ENCODE measurements at regions not wholly inside any gene's neighbourhood (a gene's known extent, or its start where the extent isn't known, plus 50 kb on each side); places are given as distances from the start of the nearest gene placed in this dataset.
"Not testable (repeated sequence)": the region's sequence is repeated elsewhere in the genome, so short reads cannot be mapped to it uniquely, and the experiment has no call there.

- Histone ChIP-seq H3K9me3 (ENCODE audit: control insufficient read depth, low read length) (no peaks in the 10 kb centered on the region), H3K4me3 (ENCODE audit: insufficient read depth, low read depth, low read length, poor library complexity, severe bottlenecking) (no peak overlapping the region), H3K27ac (ENCODE audit: insufficient read depth, low read length, poor library complexity, severe bottlenecking) (no peak overlapping the region), H3K27me3 (replicated peaks; ENCODE audit: control insufficient read depth, insufficient read depth, low read length, poor library complexity, severe bottlenecking) (no peaks in the 10 kb centered on the region), H3K4me1 (ENCODE audit: control insufficient read depth, insufficient read depth, low read length, poor library complexity, severe bottlenecking) (peaks cover 13% of the 10 kb centered on the region), H3K36me3 (ENCODE audit: control insufficient read depth, insufficient read depth, low read length) (no peaks in the 10 kb centered on the region)
- no peak for DNase-seq
Observed at GRCh38 chr1:193451606-193452005, 265.2 kb upstream of the B3GALT2 start.

- Histone ChIP-seq H3K27ac (ENCODE audit: insufficient read depth, low read length, poor library complexity, severe bottlenecking) (no peak overlapping the region), H3K27me3 (replicated peaks; ENCODE audit: control insufficient read depth, insufficient read depth, low read length, poor library complexity, severe bottlenecking) (no peaks in the 10 kb centered on the region), H3K9me3 (ENCODE audit: control insufficient read depth, low read length) (no peaks in the 10 kb centered on the region), H3K4me1 (ENCODE audit: control insufficient read depth, insufficient read depth, low read length, poor library complexity, severe bottlenecking) (peaks cover 13% of the 10 kb centered on the region), H3K4me3 (ENCODE audit: insufficient read depth, low read depth, low read length, poor library complexity, severe bottlenecking) (no peak overlapping the region), H3K36me3 (ENCODE audit: control insufficient read depth, insufficient read depth, low read length) (no peaks in the 10 kb centered on the region)
- no peak for DNase-seq
Observed at GRCh38 chr1:193451001-193451400, 264.6 kb upstream of the B3GALT2 start.

GRCh38 chr1:193448682-193449461, 262.5 kb upstream of the B3GALT2 start:
- Histone ChIP-seq H3K4me1 (ENCODE audit: control insufficient read depth, insufficient read depth, low read length, poor library complexity, severe bottlenecking) (peaks cover 13% of the 10 kb centered on the region), H3K27me3 (replicated peaks; ENCODE audit: control insufficient read depth, insufficient read depth, low read length, poor library complexity, severe bottlenecking) (no peaks in the 10 kb centered on the region), H3K36me3 (ENCODE audit: control insufficient read depth, insufficient read depth, low read length) (no peaks in the 10 kb centered on the region), H3K9me3 (ENCODE audit: control insufficient read depth, low read length) (no peaks in the 10 kb centered on the region), H3K4me3 (ENCODE audit: insufficient read depth, low read depth, low read length, poor library complexity, severe bottlenecking) (no peak overlapping the region), H3K27ac (ENCODE audit: insufficient read depth, low read length, poor library complexity, severe bottlenecking) (peak overlapping the region; percentile 46)
- peak in 2 of 3 donors; percentile 11 to 12 for DNase-seq

GRCh38 chr1:193443886-193444285, 257.5 kb upstream of the B3GALT2 start:
- H3K9me3 ChIP-seq (ENCODE audit: control insufficient read depth, low read length), result no peaks in the 10 kb centered on the region
- no peak overlapping the region for H3K4me3 ChIP-seq (ENCODE audit: insufficient read depth, low read depth, low read length, poor library complexity, severe bottlenecking)
- H3K4me1 ChIP-seq (ENCODE audit: control insufficient read depth, insufficient read depth, low read length, poor library complexity, severe bottlenecking), result peaks cover 8% of the 10 kb centered on the region
- no peaks in the 10 kb centered on the region for H3K27me3 ChIP-seq (replicated peaks; ENCODE audit: control insufficient read depth, insufficient read depth, low read length, poor library complexity, severe bottlenecking)
- H3K36me3 ChIP-seq (ENCODE audit: control insufficient read depth, insufficient read depth, low read length), result no peaks in the 10 kb centered on the region
- DNase-seq, result no peak
- no peak overlapping the region for H3K27ac ChIP-seq (ENCODE audit: insufficient read depth, low read length, poor library complexity, severe bottlenecking)

GRCh38 chr1:193438771-193439170, 252.4 kb upstream of the B3GALT2 start:
- Histone ChIP-seq H3K36me3 (ENCODE audit: control insufficient read depth, insufficient read depth, low read length) (no peaks in the 10 kb centered on the region), H3K27me3 (replicated peaks; ENCODE audit: control insufficient read depth, insufficient read depth, low read length, poor library complexity, severe bottlenecking) (no peaks in the 10 kb centered on the region), H3K4me3 (ENCODE audit: insufficient read depth, low read depth, low read length, poor library complexity, severe bottlenecking) (no peak overlapping the region), H3K4me1 (ENCODE audit: control insufficient read depth, insufficient read depth, low read length, poor library complexity, severe bottlenecking) (peaks cover 9% of the 10 kb centered on the region), H3K9me3 (ENCODE audit: control insufficient read depth, low read length) (peaks cover 3% of the 10 kb centered on the region), H3K27ac (ENCODE audit: insufficient read depth, low read length, poor library complexity, severe bottlenecking) (no peak overlapping the region)
- no peak for DNase-seq

- Histone ChIP-seq H3K9me3 (ENCODE audit: control insufficient read depth, low read length) (peaks cover 7% of the 10 kb centered on the region), H3K4me1 (ENCODE audit: control insufficient read depth, insufficient read depth, low read length, poor library complexity, severe bottlenecking) (peaks cover 9% of the 10 kb centered on the region), H3K27ac (ENCODE audit: insufficient read depth, low read length, poor library complexity, severe bottlenecking) (no peak overlapping the region)
Observed at GRCh38 chr1:193438312-193438711, 251.9 kb upstream of the B3GALT2 start.

GRCh38 chr1:193437785-193438184, 251.4 kb upstream of the B3GALT2 start:
- H3K4me3 ChIP-seq (ENCODE audit: insufficient read depth, low read depth, low read length, poor library complexity, severe bottlenecking), result no peak overlapping the region
- DNase-seq, result no peak
- peaks cover 7% of the 10 kb centered on the region for H3K9me3 ChIP-seq (ENCODE audit: control insufficient read depth, low read length)
- H3K36me3 ChIP-seq (ENCODE audit: control insufficient read depth, insufficient read depth, low read length), result no peaks in the 10 kb centered on the region
- peaks cover 9% of the 10 kb centered on the region for H3K4me1 ChIP-seq (ENCODE audit: control insufficient read depth, insufficient read depth, low read length, poor library complexity, severe bottlenecking)
- no peak overlapping the region for H3K27ac ChIP-seq (ENCODE audit: insufficient read depth, low read length, poor library complexity, severe bottlenecking)
- no peaks in the 10 kb centered on the region for H3K27me3 ChIP-seq (replicated peaks; ENCODE audit: control insufficient read depth, insufficient read depth, low read length, poor library complexity, severe bottlenecking)

More at GRCh38 chr1:193438312-193438711, 251.9 kb upstream of the B3GALT2 start:
- no peaks in the 10 kb centered on the region for H3K27me3 ChIP-seq (replicated peaks; ENCODE audit: control insufficient read depth, insufficient read depth, low read length, poor library complexity, severe bottlenecking)
- no peak for DNase-seq
- H3K36me3 ChIP-seq (ENCODE audit: control insufficient read depth, insufficient read depth, low read length), result no peaks in the 10 kb centered on the region
- H3K4me3 ChIP-seq (ENCODE audit: insufficient read depth, low read depth, low read length, poor library complexity, severe bottlenecking), result no peak overlapping the region

GRCh38 chr1:193437333-193437732, 250.9 kb upstream of the B3GALT2 start:
- not testable (repeated sequence) for H3K27ac ChIP-seq (ENCODE audit: insufficient read depth, low read length, poor library complexity, severe bottlenecking); H3K9me3 ChIP-seq (ENCODE audit: control insufficient read depth, low read length); H3K27me3 ChIP-seq (replicated peaks; ENCODE audit: control insufficient read depth, insufficient read depth, low read length, poor library complexity, severe bottlenecking); H3K4me1 ChIP-seq (ENCODE audit: control insufficient read depth, insufficient read depth, low read length, poor library complexity, severe bottlenecking); H3K4me3 ChIP-seq (ENCODE audit: insufficient read depth, low read depth, low read length, poor library complexity, severe bottlenecking); DNase-seq; H3K36me3 ChIP-seq (ENCODE audit: control insufficient read depth, insufficient read depth, low read length)

DNA sequence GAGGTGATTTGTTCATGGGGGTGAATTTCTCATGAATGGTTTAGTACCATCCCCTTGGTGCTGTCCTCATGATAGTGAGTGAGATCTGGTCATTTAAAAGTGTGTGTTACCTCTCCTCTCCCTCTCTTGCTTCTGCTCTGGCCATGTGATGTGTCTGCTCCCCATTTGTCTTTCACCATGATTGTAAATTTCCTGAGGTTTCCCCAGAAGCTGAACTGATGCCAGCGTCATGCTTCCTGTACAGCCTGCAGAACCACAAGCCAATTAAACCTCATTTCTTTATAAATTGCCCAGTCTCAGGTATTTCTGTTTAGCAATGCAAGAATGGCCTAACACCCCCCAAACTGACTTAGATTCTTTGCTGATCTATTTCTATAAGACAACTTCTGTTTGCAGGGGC, 249.4 kb upstream of the B3GALT2 start:
- peaks cover 7% of the 10 kb centered on the region for H3K9me3 ChIP-seq (ENCODE audit: control insufficient read depth, low read length)
- H3K27ac ChIP-seq (ENCODE audit: insufficient read depth, low read length, poor library complexity, severe bottlenecking), result no peak overlapping the region
- no peaks in the 10 kb centered on the region for H3K27me3 ChIP-seq (replicated peaks; ENCODE audit: control insufficient read depth, insufficient read depth, low read length, poor library complexity, severe bottlenecking)
- H3K4me1 ChIP-seq (ENCODE audit: control insufficient read depth, insufficient read depth, low read length, poor library complexity, severe bottlenecking), result peaks cover 9% of the 10 kb centered on the region
- H3K4me3 ChIP-seq (ENCODE audit: insufficient read depth, low read depth, low read length, poor library complexity, severe bottlenecking), result no peak overlapping the region
- H3K36me3 ChIP-seq (ENCODE audit: control insufficient read depth, insufficient read depth, low read length), result no peaks in the 10 kb centered on the region
- no peak for DNase-seq

- H3K9me3 ChIP-seq (ENCODE audit: control insufficient read depth, low read length), result peaks cover 7% of the 10 kb centered on the region
- no peak overlapping the region for H3K27ac ChIP-seq (ENCODE audit: insufficient read depth, low read length, poor library complexity, severe bottlenecking)
- H3K4me3 ChIP-seq (ENCODE audit: insufficient read depth, low read depth, low read length, poor library complexity, severe bottlenecking), result no peak overlapping the region
- H3K4me1 ChIP-seq (ENCODE audit: control insufficient read depth, insufficient read depth, low read length, poor library complexity, severe bottlenecking), result peaks cover 9% of the 10 kb centered on the region
- no peaks in the 10 kb centered on the region for H3K36me3 ChIP-seq (ENCODE audit: control insufficient read depth, insufficient read depth, low read length)
- no peak for DNase-seq
- no peaks in the 10 kb centered on the region for H3K27me3 ChIP-seq (replicated peaks; ENCODE audit: control insufficient read depth, insufficient read depth, low read length, poor library complexity, severe bottlenecking)
Observed at GRCh38 chr1:193434319-193434718, 247.9 kb upstream of the B3GALT2 start.
